ENCODE measurements at regions not wholly inside any gene's neighbourhood (a gene's known extent, or its start where the extent isn't known, plus 50 kb on each side); places are given as distances from the start of the nearest gene placed in this dataset.

GRCh38 chr7:119335405-119335804 lies 937.6 kb upstream of the KCND2 start:
- Mint-ChIP-seq H3K36me3 (ENCODE audit: low read depth) (no peaks in the 10 kb centered on the region), H3K27me3 (ENCODE audit: insufficient read depth) (peaks cover 1% of the 10 kb centered on the region), H3K4me1 (no peaks in the 10 kb centered on the region), H3K27ac (no peak overlapping the region), H3K4me3 (no peak overlapping the region), H3K9me3 (no peaks in the 10 kb centered on the region)
- Histone ChIP-seq H3K36me3 (ENCODE audit: control insufficient read depth, insufficient read depth, low read length) (no peaks in the 10 kb centered on the region), H3K27me3 (ENCODE audit: control insufficient read depth, insufficient read depth, low read length, poor library complexity, severe bottlenecking) (no peaks in the 10 kb centered on the region), H3K4me1 (ENCODE audit: control insufficient read depth, insufficient read depth, low read length) (no peaks in the 10 kb centered on the region), H3K27ac (ENCODE audit: low read depth, low read length) (no peak overlapping the region), H3K4me3 (ENCODE audit: low read length) (no peak overlapping the region), H3K9ac (ENCODE audit: extremely low read depth, low read length, poor library complexity, severe bottlenecking) (no peak overlapping the region), H3K9me3 (ENCODE audit: control insufficient read depth, low read length) (no peaks in the 10 kb centered on the region)
- 50% methylated on average over 1 of the region's 2 CpGs; no CpG with 5 or more reads in 1 of the 2 experiments for WGBS, 2 experiments (ENCODE audit: insufficient coverage in 1 of 2, insufficient read length in 1 of 2)
- DNase-seq = no peak
- TF ChIP-seq CTCF (conservative IDR thresholded peaks at IDR 0.05) = no peak

- no peaks in the 10 kb centered on the region for H3K9me3 ChIP-seq (ENCODE audit: control insufficient read depth, low read length)
- Mint-ChIP-seq H3K27me3 (ENCODE audit: insufficient read depth) (peaks cover 1% of the 10 kb centered on the region), H3K9me3 (no peaks in the 10 kb centered on the region), H3K27ac (no peak overlapping the region), H3K36me3 (ENCODE audit: low read depth) (no peaks in the 10 kb centered on the region), H3K4me1 (no peaks in the 10 kb centered on the region), H3K4me3 (no peak overlapping the region)
- no peak overlapping the region for H3K4me3 ChIP-seq (ENCODE audit: low read length)
- H3K9ac ChIP-seq (ENCODE audit: extremely low read depth, low read length, poor library complexity, severe bottlenecking) = no peak overlapping the region
- no peaks in the 10 kb centered on the region for H3K4me1 ChIP-seq (ENCODE audit: control insufficient read depth, insufficient read depth, low read length)
- DNase-seq = no peak
- no peaks in the 10 kb centered on the region for H3K36me3 ChIP-seq (ENCODE audit: control insufficient read depth, insufficient read depth, low read length)
- no peaks in the 10 kb centered on the region for H3K27me3 ChIP-seq (ENCODE audit: control insufficient read depth, insufficient read depth, low read length, poor library complexity, severe bottlenecking)
- WGBS, 2 experiments (ENCODE audit: insufficient coverage in 1 of 2, insufficient read length in 1 of 2) = 91 to 99% methylated on average over 2 to 5 of the region's 5 CpGs
- no peak overlapping the region for H3K27ac ChIP-seq (ENCODE audit: low read depth, low read length)
- TF ChIP-seq CTCF (conservative IDR thresholded peaks at IDR 0.05) = no peak
These were observed 931.2 kb upstream of the KCND2 start for GRCh38 chr7:119341822-119342221.

GRCh38 chr7:119343289-119343688 lies 929.7 kb upstream of the KCND2 start:
- Mint-ChIP-seq H3K4me1 (no peaks in the 10 kb centered on the region), H3K27me3 (ENCODE audit: insufficient read depth) (no peaks in the 10 kb centered on the region), H3K4me3 (no peak overlapping the region), H3K27ac (no peak overlapping the region), H3K36me3 (ENCODE audit: low read depth) (no peaks in the 10 kb centered on the region), H3K9me3 (no peaks in the 10 kb centered on the region)
- DNase-seq = no peak
- H3K27me3 ChIP-seq (ENCODE audit: control insufficient read depth, insufficient read depth, low read length, poor library complexity, severe bottlenecking) = no peaks in the 10 kb centered on the region
- WGBS, 2 experiments (ENCODE audit: insufficient coverage in 1 of 2, insufficient read length in 1 of 2) = 68% methylated on average over 1 of the region's 1 CpG; no CpG with 5 or more reads in 1 of the 2 experiments
- no peaks in the 10 kb centered on the region for H3K9me3 ChIP-seq (ENCODE audit: control insufficient read depth, low read length)
- TF ChIP-seq CTCF (conservative IDR thresholded peaks at IDR 0.05) = no peak
- H3K36me3 ChIP-seq (ENCODE audit: control insufficient read depth, insufficient read depth, low read length) = no peaks in the 10 kb centered on the region
- no peak overlapping the region for H3K4me3 ChIP-seq (ENCODE audit: low read length)
- H3K27ac ChIP-seq (ENCODE audit: low read depth, low read length) = no peak overlapping the region
- no peak overlapping the region for H3K9ac ChIP-seq (ENCODE audit: extremely low read depth, low read length, poor library complexity, severe bottlenecking)
- no peaks in the 10 kb centered on the region for H3K4me1 ChIP-seq (ENCODE audit: control insufficient read depth, insufficient read depth, low read length)

All from endodermal cell (in vitro differentiated cells).